ENCODE measurements at regions not wholly inside any gene's neighbourhood (a gene's known extent, or its start where the extent isn't known, plus 50 kb on each side); places are given as distances from the start of the nearest gene placed in this dataset.

GRCh38 chr6:113437566-113437965 lies 419.6 kb upstream of the MARCKS start:
- no peaks in the 10 kb centered on the region for H3K36me3 ChIP-seq (replicated peaks)
- no peak overlapping the region for H3K4me3 ChIP-seq (ENCODE audit: low read depth, low read length)
- DNase-seq: no peak
- no peaks in the 10 kb centered on the region for H3K27me3 ChIP-seq (replicated peaks)
- no peak for TF ChIP-seq CTCF (IDR thresholded peaks at IDR 0.05; ENCODE audit: low read depth, low read length, missing control alignments)
- in situ Hi-C loops (cut with HindIII; ENCODE audit: low pct_ligation_motif_present, low sequenced_read_pairs): no loop called here
- H3K27ac ChIP-seq: no peak overlapping the region

- TF ChIP-seq CTCF (IDR thresholded peaks at IDR 0.05; ENCODE audit: low read depth, low read length, missing control alignments): no peak
- Histone ChIP-seq H3K4me3 (ENCODE audit: low read depth, low read length) (no peak overlapping the region), H3K36me3 (replicated peaks) (no peaks in the 10 kb centered on the region), H3K27ac (no peak overlapping the region), H3K27me3 (replicated peaks) (no peaks in the 10 kb centered on the region)
- DNase-seq: no peak
- in situ Hi-C loops (cut with HindIII; ENCODE audit: low pct_ligation_motif_present, low sequenced_read_pairs): no loop called here
These were observed 417.3 kb upstream of the MARCKS start for GRCh38 chr6:113439866-113440265.

GRCh38 chr6:113442040-113442439 lies 415.1 kb upstream of the MARCKS start:
- in situ Hi-C loops (cut with HindIII; ENCODE audit: low pct_ligation_motif_present, low sequenced_read_pairs): no loop called here
- no peak for DNase-seq
- no peak overlapping the region for H3K4me3 ChIP-seq (ENCODE audit: low read depth, low read length)
- H3K27ac ChIP-seq: no peak overlapping the region
- TF ChIP-seq CTCF (IDR thresholded peaks at IDR 0.05; ENCODE audit: low read depth, low read length, missing control alignments): no peak
- H3K36me3 ChIP-seq (replicated peaks): no peaks in the 10 kb centered on the region
- no peaks in the 10 kb centered on the region for H3K27me3 ChIP-seq (replicated peaks)

- Histone ChIP-seq H3K36me3 (replicated peaks) (no peaks in the 10 kb centered on the region), H3K4me3 (ENCODE audit: low read depth, low read length) (no peak overlapping the region), H3K27me3 (replicated peaks) (no peaks in the 10 kb centered on the region), H3K27ac (no peak overlapping the region)
- no peak for DNase-seq
- TF ChIP-seq CTCF (IDR thresholded peaks at IDR 0.05; ENCODE audit: low read depth, low read length, missing control alignments): no peak
- in situ Hi-C loops (cut with HindIII; ENCODE audit: low pct_ligation_motif_present, low sequenced_read_pairs): no loop called here
These were observed 411.9 kb upstream of the MARCKS start for GRCh38 chr6:113445201-113445600.

GRCh38 chr6:113447088-113447831 lies 409.9 kb upstream of the MARCKS start:
- no peak for TF ChIP-seq CTCF (IDR thresholded peaks at IDR 0.05; ENCODE audit: low read depth, low read length, missing control alignments)
- in situ Hi-C loops (cut with HindIII; ENCODE audit: low pct_ligation_motif_present, low sequenced_read_pairs): no loop called here
- Histone ChIP-seq H3K36me3 (replicated peaks) (no peaks in the 10 kb centered on the region), H3K27me3 (replicated peaks) (no peaks in the 10 kb centered on the region), H3K27ac (peak overlapping the region; percentile 88), H3K4me3 (ENCODE audit: low read depth, low read length) (no peak overlapping the region)
- peak; percentile 88 for DNase-seq

GRCh38 chr6:113449051-113449450 lies 408.1 kb upstream of the MARCKS start:
- peak; percentile 63 for DNase-seq
- Histone ChIP-seq H3K27me3 (replicated peaks) (no peaks in the 10 kb centered on the region), H3K36me3 (replicated peaks) (no peaks in the 10 kb centered on the region), H3K27ac (peak overlapping the region; percentile 88), H3K4me3 (ENCODE audit: low read depth, low read length) (no peak overlapping the region)
- in situ Hi-C loops (cut with HindIII; ENCODE audit: low pct_ligation_motif_present, low sequenced_read_pairs): no loop called here
- TF ChIP-seq CTCF (IDR thresholded peaks at IDR 0.05; ENCODE audit: low read depth, low read length, missing control alignments): no peak
